NB4 (cell line): ENCODE measurements at regions not wholly inside any gene's neighbourhood (a gene's known extent, or its start where the extent isn't known, plus 50 kb on each side); places are given as distances from the start of the nearest gene placed in this dataset.

Source experiments
- CTCF ChIP-seq: IDR thresholded peaks from one replicate; pipeline ENCODE4 v1.5.1; 2012; ENCODE audit warnings: low read depth, low read length
- POLR2A ChIP-seq: IDR thresholded peaks from 2 replicates; pipeline ENCODE4 v1.6.1; 2011; ENCODE audit warnings: mild to moderate bottlenecking; ENCODE audit not compliant: insufficient read length; ENCODE audit errors: extremely low read depth

GRCh38 chr4:30789219-30789671, 69.1 kb downstream of the PCDH7 start:
- no peak for TF ChIP-seq CTCF
- TF ChIP-seq POLR2A: no peak
